RWPE2 (cell line): ENCODE measurements at regions not wholly inside any gene's neighbourhood (a gene's known extent, or its start where the extent isn't known, plus 50 kb on each side); places are given as distances from the start of the nearest gene placed in this dataset.
"Not testable (repeated sequence)": the region's sequence is repeated elsewhere in the genome, so short reads cannot be mapped to it uniquely, and the experiment has no call there.

Experiments
- ATAC-seq: fragments of 200-7000 bp; cut with Tn5 transposase; 3 replicates; pipeline ENCODE4 v1.9.1; 2021; ENCODE audit warnings: low read depth
- DNase-seq: peaks from one replicate; pipeline ENCODE4 v3.0.0-alpha.2; 2020; ENCODE audit warnings: low spot score
- H3K27ac ChIP-seq: fragments of 450-650 bp; 2 replicates; pipeline ENCODE4 v1.5.1; 2017; ENCODE audit warnings: mild to moderate bottlenecking; ENCODE audit not compliant: poor library complexity, severe bottlenecking
- H3K27me3 ChIP-seq: fragments of 250-450 bp; sonication (Bioruptor Pico); 2 replicates; pipeline ENCODE4 v1.5.1; 2021; ENCODE audit warnings: mild to moderate bottlenecking, moderate library complexity; ENCODE audit not compliant: insufficient read depth, poor library complexity, severe bottlenecking
- H3K36me3 ChIP-seq: fragments of 250-450 bp; sonication (Bioruptor Pico); 2 replicates; pipeline ENCODE4 v1.5.1; 2020; ENCODE audit warnings: low read depth, mild to moderate bottlenecking, moderate library complexity
- H3K4me1 ChIP-seq: fragments of 250-450 bp; sonication (Bioruptor Pico); 2 replicates; pipeline ENCODE4 v1.5.1; 2021; ENCODE audit warnings: mild to moderate bottlenecking, moderate library complexity; ENCODE audit not compliant: insufficient read depth, poor library complexity, severe bottlenecking
- H3K4me3 ChIP-seq: fragments of 250-450 bp; sonication (Bioruptor Pico); 2 replicates; pipeline ENCODE4 v1.5.1; 2021; ENCODE audit warnings: mild to moderate bottlenecking, moderate library complexity; ENCODE audit not compliant: severe bottlenecking
- H3K9me3 ChIP-seq: fragments of 250-450 bp; sonication (Bioruptor Pico); 2 replicates; pipeline ENCODE4 v1.5.1; 2021; ENCODE audit warnings: mild to moderate bottlenecking, moderate library complexity; ENCODE audit not compliant: severe bottlenecking
- CTCF ChIP-seq: fragments of 450-650 bp; IDR thresholded peaks from one replicate; pipeline ENCODE4 v1.5.1; 2017; ENCODE audit warnings: mild to moderate bottlenecking, moderate library complexity; ENCODE audit not compliant: poor library complexity, severe bottlenecking

GRCh38 chr2:21230140-21230539 lies 106.4 kb downstream of the TDRD15 start:
- Histone ChIP-seq H3K27ac (no peak overlapping the region), H3K4me3 (no peak overlapping the region), H3K27me3 (no peaks in the 10 kb centered on the region), H3K36me3 (no peaks in the 10 kb centered on the region), H3K4me1 (no peaks in the 10 kb centered on the region), H3K9me3 (no peaks in the 10 kb centered on the region)
- no peak for TF ChIP-seq CTCF
- ATAC-seq = no peak
- no peak for DNase-seq

- no peak overlapping the region for H3K27ac ChIP-seq
- H3K9me3 ChIP-seq = no peaks in the 10 kb centered on the region
- no peaks in the 10 kb centered on the region for H3K36me3 ChIP-seq
- ATAC-seq (no peak), DNase-seq (no peak)
- no peaks in the 10 kb centered on the region for H3K4me1 ChIP-seq
- H3K4me3 ChIP-seq = no peak overlapping the region
- no peaks in the 10 kb centered on the region for H3K27me3 ChIP-seq
- TF ChIP-seq CTCF = no peak
These were observed 108.2 kb downstream of the TDRD15 start for GRCh38 chr2:21231985-21232384.

GRCh38 chr2:21233194-21233593 lies 109.4 kb downstream of the TDRD15 start:
- H3K27me3 ChIP-seq = no peaks in the 10 kb centered on the region
- no peak for DNase-seq
- no peak overlapping the region for H3K27ac ChIP-seq
- no peaks in the 10 kb centered on the region for H3K9me3 ChIP-seq
- TF ChIP-seq CTCF = no peak
- no peaks in the 10 kb centered on the region for H3K4me1 ChIP-seq
- no peak overlapping the region for H3K4me3 ChIP-seq
- no peaks in the 10 kb centered on the region for H3K36me3 ChIP-seq
- no peak for ATAC-seq

- Histone ChIP-seq H3K4me1 (no peaks in the 10 kb centered on the region), H3K36me3 (no peaks in the 10 kb centered on the region), H3K27ac (no peak overlapping the region), H3K4me3 (no peak overlapping the region), H3K9me3 (no peaks in the 10 kb centered on the region), H3K27me3 (no peaks in the 10 kb centered on the region)
- DNase-seq = no peak
- ATAC-seq = no peak
- no peak for TF ChIP-seq CTCF
These were observed 110.2 kb downstream of the TDRD15 start for GRCh38 chr2:21234001-21234400.

GRCh38 chr2:21234464-21235120 lies 110.8 kb downstream of the TDRD15 start:
- no peaks in the 10 kb centered on the region for H3K36me3 ChIP-seq
- ATAC-seq (no peak), DNase-seq (no peak)
- no peak for TF ChIP-seq CTCF
- no peaks in the 10 kb centered on the region for H3K27me3 ChIP-seq
- no peaks in the 10 kb centered on the region for H3K9me3 ChIP-seq
- H3K27ac ChIP-seq = no peak overlapping the region
- no peaks in the 10 kb centered on the region for H3K4me1 ChIP-seq
- no peak overlapping the region for H3K4me3 ChIP-seq

GRCh38 chr2:21239749-21240148 lies 116.0 kb downstream of the TDRD15 start:
- H3K4me3 ChIP-seq, ATAC-seq, DNase-seq, H3K36me3 ChIP-seq, H3K9me3 ChIP-seq, H3K4me1 ChIP-seq, H3K27me3 ChIP-seq, H3K27ac ChIP-seq: not testable (repeated sequence)
